PC-3 (cell line): ENCODE measurements at regions not wholly inside any gene's neighbourhood (a gene's known extent, or its start where the extent isn't known, plus 50 kb on each side); places are given as distances from the start of the nearest gene placed in this dataset.

ENCODE experiments used
- ATAC-seq: fragments of 200-7000 bp; cut with Tn5 transposase; 2 replicates; pipeline ENCODE4 v1.9.1; 2020; ENCODE audit warnings: mild to moderate bottlenecking, moderate library complexity
- BruUV-seq: library from RNA; stranded (reverse); fragments of 400-500 nt; replicated peaks from 2 replicates; lab custom pipeline; 2021; lab: Mats Ljungman, UMichigan
- CTCF ChIA-PET: fragments of 300-600 bp; sonication (Branson Sonifier 250); formaldehyde crosslinking; loops from one replicate; lab custom pipeline; 2022; ENCODE audit warnings: antibody characterized with exemption; lab: Charles Lee
- POLR2A ChIA-PET: fragments of 300-600 bp; sonication (Branson Sonifier 250); formaldehyde crosslinking; loops from one replicate; lab custom pipeline; 2022; ENCODE audit warnings: antibody characterized with exemption; ENCODE audit not compliant: unreplicated experiment; lab: Charles Lee
- DNase-seq: peaks from one replicate; pipeline ENCODE4 v3.0.0-alpha.2; 2015
- H2AFZ ChIP-seq: fragments of 300-600 bp; sonication (generic); 2 replicates; pipeline ENCODE4 v1.6.0; 2016; ENCODE audit warnings: antibody characterized with exemption, low read length
- H3F3A ChIP-seq: fragments of 300-600 bp; sonication (generic); one replicate; pipeline ENCODE4 v1.6.0; 2017; ENCODE audit warnings: antibody characterized with exemption, low read length, control low read depth, mild to moderate bottlenecking; ENCODE audit not compliant: unreplicated experiment
- H3K27ac ChIP-seq: fragments of 300-600 bp; sonication (generic); 2 replicates; pipeline ENCODE4 v1.5.1; 2016; ENCODE audit warnings: mild to moderate bottlenecking, low read length
- H3K27me3 ChIP-seq: fragments of 300-600 bp; sonication (generic); 2 replicates; pipeline ENCODE4 v1.6.1; 2016; ENCODE audit warnings: low read length, mixed read lengths
- H3K36me3 ChIP-seq: fragments of 300-600 bp; sonication (generic); 2 replicates; pipeline ENCODE4 v1.6.1; 2016; ENCODE audit warnings: low read depth, mixed run types, low read length, mixed read lengths
- H3K4me1 ChIP-seq: fragments of 300-600 bp; sonication (generic); 2 replicates; pipeline ENCODE4 v1.5.1; 2016; ENCODE audit warnings: low read length; ENCODE audit not compliant: insufficient read depth
- H3K4me2 ChIP-seq: fragments of 300-600 bp; sonication (generic); 2 replicates; pipeline ENCODE4 v1.6.0; 2016; ENCODE audit warnings: low read length
- H3K4me3 ChIP-seq: fragments of 300-600 bp; sonication (generic); 2 replicates; pipeline ENCODE4 v1.5.1; 2016; ENCODE audit warnings: mild to moderate bottlenecking, low read length, mixed read lengths
- H3K79me2 ChIP-seq: fragments of 300-600 bp; sonication (generic); 2 replicates; pipeline ENCODE4 v1.6.1; 2017; ENCODE audit warnings: low read length, mixed read lengths
- H3K9ac ChIP-seq: fragments of 300-600 bp; sonication (generic); 2 replicates; pipeline ENCODE4 v1.6.0; 2016; ENCODE audit warnings: mild to moderate bottlenecking, low read length
- H3K9me2 ChIP-seq: fragments of 300-600 bp; sonication (generic); replicated peaks from 2 replicates; pipeline ENCODE4 v1.6.1; 2016; ENCODE audit warnings: mixed run types, low read length, mixed read lengths
- H3K9me3 ChIP-seq: fragments of 300-600 bp; sonication (generic); 2 replicates; pipeline ENCODE4 v1.6.1; 2016; ENCODE audit warnings: low read length, mixed read lengths
- H4K20me1 ChIP-seq: fragments of 300-600 bp; sonication (generic); 2 replicates; pipeline ENCODE4 v1.6.1; 2016; ENCODE audit warnings: low read length, mixed read lengths
- EZH2 ChIP-seq: fragments of 300-600 bp; sonication (generic); IDR thresholded peaks from one replicate; pipeline ENCODE4 v1.6.1; 2017; ENCODE audit warnings: antibody characterized with exemption, mild to moderate bottlenecking, low read length; ENCODE audit not compliant: unreplicated experiment
- EZH2phosphoT487 ChIP-seq: fragments of 300-600 bp; sonication (generic); IDR thresholded peaks from 2 replicates; pipeline ENCODE4 v1.6.1; 2018; ENCODE audit warnings: mild to moderate bottlenecking, antibody characterized with exemption, low read length, borderline replicate concordance
- intact Hi-C: fragments of 100-400 bp; cut with micrococcal nuclease; formaldehyde crosslinking; loops from 2 replicates; pipeline ENCODE4 v1.9.0; 2023
- TF ChIP-seq, protein P1 (sequence below): fragments of 300-600 bp; sonication (generic); conservative IDR thresholded peaks from 2 replicates; pipeline ENCODE4 v1.5.1; 2017; ENCODE audit warnings: antibody characterized with exemption, low read depth, mild to moderate bottlenecking, low read length

DNA sequence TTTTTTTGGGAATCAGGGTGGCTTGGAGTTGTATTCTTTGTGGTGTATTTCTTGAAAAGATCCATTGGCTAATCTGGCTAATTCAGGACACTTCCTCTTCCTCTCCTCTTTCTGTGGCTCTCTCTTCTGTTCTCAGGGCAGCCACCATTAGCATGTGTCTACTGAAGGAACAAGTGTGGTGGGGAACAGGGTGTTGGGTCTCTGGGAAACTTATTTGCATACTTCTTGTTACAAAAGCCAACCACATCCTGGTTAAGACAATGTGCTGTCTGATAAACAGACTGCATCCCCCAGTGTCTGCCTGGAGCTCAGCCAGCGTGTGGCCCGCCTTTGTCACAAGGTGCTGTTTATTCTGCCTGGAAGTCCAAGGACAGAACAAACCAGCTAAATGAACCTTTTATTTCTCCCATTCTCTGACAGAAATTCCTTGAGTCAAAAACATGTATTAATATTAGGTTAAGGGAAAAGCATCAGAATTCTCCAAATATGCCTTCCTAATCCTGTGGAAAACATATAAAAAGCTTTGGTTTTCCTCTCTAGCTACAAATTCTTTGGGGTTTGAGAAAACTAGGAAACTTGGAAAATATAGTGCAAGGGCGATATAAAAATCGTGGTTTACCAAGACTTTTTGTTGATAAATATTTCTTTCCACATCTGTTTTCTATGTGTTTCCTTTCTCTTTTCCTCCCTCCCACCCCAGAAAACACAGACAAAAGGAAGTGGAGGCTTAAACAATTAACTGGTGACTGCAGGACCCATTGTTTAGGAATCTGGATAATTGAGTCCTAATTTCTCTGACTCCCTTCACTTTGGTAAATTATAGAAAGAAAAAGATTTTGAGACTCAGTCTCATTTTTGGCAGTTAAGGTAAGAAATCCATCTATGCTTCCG lies 203.6 kb downstream of the SPRY1 start:
- no peaks in the 10 kb centered on the region for H3K79me2 ChIP-seq
- H3K27me3 ChIP-seq, result no peaks in the 10 kb centered on the region
- H3K36me3 ChIP-seq, result no peaks in the 10 kb centered on the region
- TF ChIP-seq EZH2phosphoT487 (no peak), EZH2 (no peak)
- TF ChIP-seq, protein P1, sequence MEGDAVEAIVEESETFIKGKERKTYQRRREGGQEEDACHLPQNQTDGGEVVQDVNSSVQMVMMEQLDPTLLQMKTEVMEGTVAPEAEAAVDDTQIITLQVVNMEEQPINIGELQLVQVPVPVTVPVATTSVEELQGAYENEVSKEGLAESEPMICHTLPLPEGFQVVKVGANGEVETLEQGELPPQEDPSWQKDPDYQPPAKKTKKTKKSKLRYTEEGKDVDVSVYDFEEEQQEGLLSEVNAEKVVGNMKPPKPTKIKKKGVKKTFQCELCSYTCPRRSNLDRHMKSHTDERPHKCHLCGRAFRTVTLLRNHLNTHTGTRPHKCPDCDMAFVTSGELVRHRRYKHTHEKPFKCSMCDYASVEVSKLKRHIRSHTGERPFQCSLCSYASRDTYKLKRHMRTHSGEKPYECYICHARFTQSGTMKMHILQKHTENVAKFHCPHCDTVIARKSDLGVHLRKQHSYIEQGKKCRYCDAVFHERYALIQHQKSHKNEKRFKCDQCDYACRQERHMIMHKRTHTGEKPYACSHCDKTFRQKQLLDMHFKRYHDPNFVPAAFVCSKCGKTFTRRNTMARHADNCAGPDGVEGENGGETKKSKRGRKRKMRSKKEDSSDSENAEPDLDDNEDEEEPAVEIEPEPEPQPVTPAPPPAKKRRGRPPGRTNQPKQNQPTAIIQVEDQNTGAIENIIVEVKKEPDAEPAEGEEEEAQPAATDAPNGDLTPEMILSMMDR, result no peak
- no peak overlapping the region for H2AFZ ChIP-seq
- peaks cover 10% of the 10 kb centered on the region for H3K4me1 ChIP-seq
- DNase-seq, result no peak
- H3K9me3 ChIP-seq, result no peaks in the 10 kb centered on the region
- no peak overlapping the region for H3K4me3 ChIP-seq
- no TSS peak for BruUV-seq
- no peaks in the 10 kb centered on the region for H3F3A ChIP-seq
- no peak overlapping the region for H3K4me2 ChIP-seq
- POLR2A ChIA-PET, result no interaction called here
- no peak overlapping the region for H3K27ac ChIP-seq
- no peak for ATAC-seq
- no peak overlapping the region for H3K9ac ChIP-seq
- intact Hi-C loops, result no loop called here
- CTCF ChIA-PET, result no interaction called here
- no peaks in the 10 kb centered on the region for H4K20me1 ChIP-seq
- H3K9me2 ChIP-seq, result no peaks in the 10 kb centered on the region

DNA sequence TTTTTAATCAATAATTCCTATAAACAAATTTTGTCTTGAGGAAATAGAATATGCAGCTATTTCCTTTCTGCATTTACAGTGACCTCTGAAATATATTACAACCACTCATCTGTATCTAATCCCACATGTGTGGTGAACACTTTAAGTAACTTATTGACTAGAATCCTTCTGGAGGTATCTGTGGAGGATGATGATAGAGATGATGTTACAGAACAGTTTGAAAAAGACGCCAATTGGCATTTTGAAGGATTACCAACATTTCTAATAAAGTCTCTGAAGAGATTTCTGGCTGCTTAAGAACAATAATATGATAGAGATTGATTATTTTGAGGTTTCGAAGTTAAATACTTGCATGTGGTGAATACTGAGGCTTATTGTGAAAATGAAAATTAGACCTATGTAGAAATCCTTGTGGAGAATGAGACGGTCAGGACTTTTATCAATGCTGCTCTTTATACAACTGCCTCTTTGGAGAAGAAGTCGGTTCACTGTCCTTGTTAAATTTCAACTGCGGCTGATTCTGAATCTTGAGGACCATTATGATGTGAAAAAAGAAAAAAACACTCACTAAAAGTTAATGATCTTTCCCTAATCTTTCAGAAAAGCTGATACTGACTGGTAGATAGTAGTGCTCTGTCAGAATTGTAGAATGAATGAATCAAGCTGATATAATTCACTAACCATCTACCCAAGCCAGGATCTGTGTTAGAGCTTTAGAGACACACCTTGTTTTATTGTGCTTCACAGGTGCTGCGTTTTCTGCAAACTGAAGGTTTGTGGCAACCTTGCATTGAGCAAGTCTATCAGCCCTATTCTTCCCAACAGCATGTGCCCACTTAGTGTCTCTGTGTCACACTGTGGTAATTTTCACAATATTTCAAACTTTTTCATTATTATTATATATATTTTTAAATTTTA lies 204.7 kb downstream of the SPRY1 start:
- H4K20me1 ChIP-seq, result no peaks in the 10 kb centered on the region
- intact Hi-C loops, result no loop called here
- no TSS peak for BruUV-seq
- no peak overlapping the region for H3K27ac ChIP-seq
- DNase-seq (no peak), ATAC-seq (no peak)
- H3K27me3 ChIP-seq, result no peaks in the 10 kb centered on the region
- ChIA-PET CTCF (no interaction called here), POLR2A (no interaction called here)
- H3K79me2 ChIP-seq, result no peaks in the 10 kb centered on the region
- no peaks in the 10 kb centered on the region for H3F3A ChIP-seq
- no peak for TF ChIP-seq EZH2
- no peak for TF ChIP-seq EZH2phosphoT487
- no peaks in the 10 kb centered on the region for H3K9me2 ChIP-seq
- no peak overlapping the region for H2AFZ ChIP-seq
- no peaks in the 10 kb centered on the region for H3K36me3 ChIP-seq
- no peaks in the 10 kb centered on the region for H3K9me3 ChIP-seq
- H3K4me2 ChIP-seq, result no peak overlapping the region
- H3K4me3 ChIP-seq, result no peak overlapping the region
- peaks cover 10% of the 10 kb centered on the region for H3K4me1 ChIP-seq
- H3K9ac ChIP-seq, result no peak overlapping the region

DNA sequence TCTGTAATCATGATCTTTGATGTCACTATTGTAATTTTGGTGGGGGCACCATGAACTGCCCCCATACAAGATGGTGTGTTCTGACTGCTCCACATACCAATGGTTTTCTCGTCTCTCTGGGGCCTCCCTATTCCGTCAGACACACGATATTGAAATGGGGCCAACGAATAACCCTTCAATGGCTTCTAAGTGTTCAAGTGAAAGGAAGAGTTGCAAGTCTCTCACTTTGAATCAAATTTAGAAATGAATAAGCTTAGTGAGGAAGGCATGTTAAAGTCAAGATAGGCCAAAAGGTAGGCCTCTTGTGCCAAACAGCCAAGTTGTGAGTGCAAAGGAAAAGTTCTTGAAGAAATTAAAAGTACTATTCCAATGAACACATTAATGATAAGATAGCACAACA lies 205.4 kb downstream of the SPRY1 start:
- Histone ChIP-seq H3K27me3 (no peaks in the 10 kb centered on the region), H3F3A (no peaks in the 10 kb centered on the region), H2AFZ (no peak overlapping the region), H3K4me3 (no peak overlapping the region), H3K4me1 (peaks cover 10% of the 10 kb centered on the region), H3K4me2 (no peak overlapping the region), H3K9me2 (no peaks in the 10 kb centered on the region), H3K36me3 (no peaks in the 10 kb centered on the region), H3K27ac (no peak overlapping the region), H3K9ac (no peak overlapping the region), H3K9me3 (no peaks in the 10 kb centered on the region), H3K79me2 (no peaks in the 10 kb centered on the region), H4K20me1 (no peaks in the 10 kb centered on the region)
- TF ChIP-seq, protein P1, result no peak
- no peak for TF ChIP-seq EZH2
- no peak for TF ChIP-seq EZH2phosphoT487
- ATAC-seq (no peak), DNase-seq (no peak)
- intact Hi-C loops, result no loop called here
- BruUV-seq, result no TSS peak
- ChIA-PET POLR2A (no interaction called here), CTCF (no interaction called here)
